Gastrocnemius medialis (tissue), 4 donors: ENCODE measurements at regions not wholly inside any gene's neighbourhood (a gene's known extent, or its start where the extent isn't known, plus 50 kb on each side); places are given as distances from the start of the nearest gene placed in this dataset.

Experiments used
- POLR2A ChIP-seq, 2 donors: fragments of 450-650 bp; IDR thresholded peaks; one replicate each; pipeline ENCODE4 v1.6.1; 2017; ENCODE audit warnings: antibody characterized with exemption in 2 of 2, mild to moderate bottlenecking in 2 of 2, moderate library complexity in 2 of 2
- TF ChIP-seq, protein P1 (sequence below), 5 experiments: fragments of 450-650 bp in 3 of 5; fragments of 200-600 bp in 2 of 5; sonication (generic) in 2 of 5; IDR thresholded peaks in 4 of 5; conservative IDR thresholded peaks in 1 of 5; 1 replicate in 4 of 5; 2 replicates in 1 of 5; pipeline ENCODE4 v1.5.1; 2016 to 2019; ENCODE audit warnings: antibody characterized with exemption in 5 of 5, mild to moderate bottlenecking in 3 of 5, moderate library complexity in 3 of 5

DNA sequence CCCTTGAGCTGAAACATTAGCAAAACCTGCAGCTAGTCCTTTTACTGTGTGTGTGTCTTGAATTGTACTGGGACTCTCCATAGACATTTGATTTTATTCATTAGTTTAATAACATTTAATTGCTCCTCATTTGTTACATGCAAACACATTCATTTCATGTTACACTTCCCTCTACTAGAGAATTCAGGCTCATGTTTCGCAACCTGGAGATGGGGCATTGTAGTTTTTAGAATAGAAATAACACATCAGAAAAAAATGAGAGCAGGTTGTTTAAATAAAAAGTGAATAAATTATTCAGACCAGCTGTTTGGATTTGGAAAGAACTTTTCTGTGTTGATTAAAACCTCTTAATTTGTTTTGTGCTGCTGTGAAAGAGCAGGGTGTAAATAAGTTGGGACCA lies 243.9 kb downstream of the ETV1 start:
- TF ChIP-seq, protein P1, sequence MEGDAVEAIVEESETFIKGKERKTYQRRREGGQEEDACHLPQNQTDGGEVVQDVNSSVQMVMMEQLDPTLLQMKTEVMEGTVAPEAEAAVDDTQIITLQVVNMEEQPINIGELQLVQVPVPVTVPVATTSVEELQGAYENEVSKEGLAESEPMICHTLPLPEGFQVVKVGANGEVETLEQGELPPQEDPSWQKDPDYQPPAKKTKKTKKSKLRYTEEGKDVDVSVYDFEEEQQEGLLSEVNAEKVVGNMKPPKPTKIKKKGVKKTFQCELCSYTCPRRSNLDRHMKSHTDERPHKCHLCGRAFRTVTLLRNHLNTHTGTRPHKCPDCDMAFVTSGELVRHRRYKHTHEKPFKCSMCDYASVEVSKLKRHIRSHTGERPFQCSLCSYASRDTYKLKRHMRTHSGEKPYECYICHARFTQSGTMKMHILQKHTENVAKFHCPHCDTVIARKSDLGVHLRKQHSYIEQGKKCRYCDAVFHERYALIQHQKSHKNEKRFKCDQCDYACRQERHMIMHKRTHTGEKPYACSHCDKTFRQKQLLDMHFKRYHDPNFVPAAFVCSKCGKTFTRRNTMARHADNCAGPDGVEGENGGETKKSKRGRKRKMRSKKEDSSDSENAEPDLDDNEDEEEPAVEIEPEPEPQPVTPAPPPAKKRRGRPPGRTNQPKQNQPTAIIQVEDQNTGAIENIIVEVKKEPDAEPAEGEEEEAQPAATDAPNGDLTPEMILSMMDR (IDR thresholded peaks at IDR 0.05 in 4 of 5, conservative IDR thresholded peaks at IDR 0.05 in 1 of 5) = no peak
- TF ChIP-seq POLR2A (IDR thresholded peaks at IDR 0.05) = no peak
